GM13976 (cell line): ENCODE measurements at regions not wholly inside any gene's neighbourhood (a gene's known extent, or its start where the extent isn't known, plus 50 kb on each side); places are given as distances from the start of the nearest gene placed in this dataset.

ENCODE experiments used
- DNase-seq: peaks from one replicate; pipeline ENCODE4 v3.0.0; 2012; ENCODE audit warnings: low spot score
- in situ Hi-C: fragments of 300-500 bp; cut with MboI; formaldehyde crosslinking; loops from one replicate; pipeline ENCODE4 v1.12.0; 2022; ENCODE audit warnings: low sequenced_read_pairs, mixed read lengths, inconsistent platforms; ENCODE audit not compliant: unreplicated experiment
- TF ChIP-seq, protein P1 (sequence below): IDR thresholded peaks from 2 replicates; pipeline ENCODE4 v1.5.1; 2012; ENCODE audit warnings: borderline replicate concordance, mild to moderate bottlenecking; ENCODE audit not compliant: insufficient read depth; ENCODE audit errors: extremely low read depth, missing control alignments, control extremely low read depth

DNA sequence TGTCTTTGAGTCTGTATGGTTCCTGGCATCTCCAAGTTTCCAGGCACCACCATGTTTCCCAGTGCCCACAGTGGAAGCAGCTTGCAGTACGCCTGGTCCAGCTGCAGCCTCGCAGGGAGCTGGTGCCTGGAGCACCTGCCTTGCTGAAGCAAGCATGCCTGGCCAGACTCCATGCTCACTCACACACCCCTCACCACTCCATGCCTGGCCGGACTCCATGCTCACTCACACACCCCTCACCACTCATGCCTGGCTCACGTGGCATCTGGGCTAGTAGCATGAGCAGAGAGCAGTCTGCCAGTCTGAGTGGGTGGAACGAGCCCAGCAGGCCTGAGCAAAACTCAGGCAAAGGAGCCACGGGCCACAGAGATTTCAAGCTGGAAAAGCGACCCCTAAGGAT lies 214.3 kb downstream of the TFAP2C start:
- DNase-seq = no peak
- TF ChIP-seq, protein P1, sequence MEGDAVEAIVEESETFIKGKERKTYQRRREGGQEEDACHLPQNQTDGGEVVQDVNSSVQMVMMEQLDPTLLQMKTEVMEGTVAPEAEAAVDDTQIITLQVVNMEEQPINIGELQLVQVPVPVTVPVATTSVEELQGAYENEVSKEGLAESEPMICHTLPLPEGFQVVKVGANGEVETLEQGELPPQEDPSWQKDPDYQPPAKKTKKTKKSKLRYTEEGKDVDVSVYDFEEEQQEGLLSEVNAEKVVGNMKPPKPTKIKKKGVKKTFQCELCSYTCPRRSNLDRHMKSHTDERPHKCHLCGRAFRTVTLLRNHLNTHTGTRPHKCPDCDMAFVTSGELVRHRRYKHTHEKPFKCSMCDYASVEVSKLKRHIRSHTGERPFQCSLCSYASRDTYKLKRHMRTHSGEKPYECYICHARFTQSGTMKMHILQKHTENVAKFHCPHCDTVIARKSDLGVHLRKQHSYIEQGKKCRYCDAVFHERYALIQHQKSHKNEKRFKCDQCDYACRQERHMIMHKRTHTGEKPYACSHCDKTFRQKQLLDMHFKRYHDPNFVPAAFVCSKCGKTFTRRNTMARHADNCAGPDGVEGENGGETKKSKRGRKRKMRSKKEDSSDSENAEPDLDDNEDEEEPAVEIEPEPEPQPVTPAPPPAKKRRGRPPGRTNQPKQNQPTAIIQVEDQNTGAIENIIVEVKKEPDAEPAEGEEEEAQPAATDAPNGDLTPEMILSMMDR = no peak
- in situ Hi-C loops = no loop called here

- no peak for DNase-seq
- in situ Hi-C loops = no loop called here
- TF ChIP-seq, protein P1 = no peak
Measured at GRCh38 chr20:56843817-56844216, 214.7 kb downstream of the TFAP2C start.

GRCh38 chr20:56845546-56846086 lies 216.5 kb downstream of the TFAP2C start:
- DNase-seq = no peak
- TF ChIP-seq, protein P1 = no peak
- in situ Hi-C loops = no loop called here

DNA sequence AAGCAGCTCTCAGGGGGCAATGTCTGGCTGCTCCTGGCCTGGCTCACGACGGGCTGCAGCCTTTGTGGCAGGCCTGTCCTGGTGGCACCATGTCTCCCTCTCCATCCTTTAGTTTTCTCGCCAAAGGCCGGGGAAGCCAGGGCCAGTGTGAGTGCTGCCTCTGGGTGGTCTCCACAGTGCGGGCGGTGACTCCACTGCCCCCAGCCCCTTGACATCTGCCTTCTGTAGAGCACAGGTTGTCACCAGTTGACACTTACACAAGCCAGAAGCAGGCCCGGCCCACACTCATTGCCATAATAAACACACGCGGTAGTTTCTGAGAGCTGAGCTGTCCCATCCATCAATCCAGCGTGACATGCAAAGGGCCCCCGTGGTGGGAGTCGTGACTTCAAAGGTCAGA lies 219.5 kb downstream of the TFAP2C start:
- TF ChIP-seq, protein P1 = no peak
- no peak for DNase-seq
- in situ Hi-C loops = no loop called here

DNA sequence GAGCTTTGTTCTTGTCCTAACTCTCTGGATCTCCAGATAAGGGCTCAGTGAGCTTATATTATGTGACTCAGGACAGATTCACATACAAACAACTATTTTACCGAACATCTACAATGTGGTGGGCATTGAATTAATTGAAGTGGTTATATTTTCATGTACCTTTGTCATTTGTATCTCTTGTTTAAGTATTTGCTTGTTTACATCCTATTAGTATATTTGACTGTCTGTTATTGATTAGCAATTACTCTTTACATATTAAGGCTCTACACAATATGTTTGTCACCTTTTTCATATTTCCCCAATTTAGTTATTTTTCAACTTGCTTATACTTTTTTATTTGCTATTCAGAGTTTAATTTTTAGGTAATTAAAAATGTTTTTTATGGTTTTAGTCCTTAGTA lies 222.4 kb downstream of the TFAP2C start:
- DNase-seq = no peak
- in situ Hi-C loops = no loop called here
- TF ChIP-seq, protein P1 = no peak

GRCh38 chr20:56855708-56856107 lies 226.6 kb downstream of the TFAP2C start:
- in situ Hi-C loops = no loop called here
- TF ChIP-seq, protein P1 = no peak
- DNase-seq = no peak

- in situ Hi-C loops = no loop called here
- DNase-seq = no peak
- TF ChIP-seq, protein P1 = no peak
Measured at GRCh38 chr20:56857950-56858349, 228.8 kb downstream of the TFAP2C start.
